ENCODE measurements at regions not wholly inside any gene's neighbourhood (a gene's known extent, or its start where the extent isn't known, plus 50 kb on each side); places are given as distances from the start of the nearest gene placed in this dataset.

GRCh38 chr6:18842534-18842933, 455.4 kb downstream of the RNF144B start:
- WGBS, 10 experiments, result 83 to 100% (median 100%) methylated on average over 1 of the region's 1 CpG; no CpG with 5 or more reads in 2 of the 10 experiments
- in situ Hi-C loops (cut with MboI; ENCODE audit: low pct_unique_long_range_greater_than_20kb in 2 of 9, low sequenced_read_pairs in 9 of 9, unreplicated experiment in 9 of 9), result no loop called here
- Histone ChIP-seq H3K4me3 (no peak overlapping the region), H3K4me1 (replicated peaks in 1 of 2) (peaks cover 0 to 9% of the 10 kb centered on the region in 2 donors), H3K27ac (no peak overlapping the region)
- no peak for ATAC-seq (replicated peaks in 6 of 8)

- 0 to 100% (median 91%) methylated on average over 1 of the region's 1 CpG; no CpG with 5 or more reads in 6 of the 10 experiments for WGBS, 10 experiments
- in situ Hi-C loops (cut with MboI; ENCODE audit: low pct_unique_long_range_greater_than_20kb in 2 of 9, low sequenced_read_pairs in 9 of 9, unreplicated experiment in 9 of 9), result no loop called here
- peak in 1 of 8 experiments; percentile 9 for ATAC-seq (replicated peaks in 6 of 8)
Measured at GRCh38 chr6:18845896-18846295, 458.7 kb downstream of the RNF144B start.

GRCh38 chr6:18846327-18846726, 459.2 kb downstream of the RNF144B start:
- peak in 2 of 8 experiments; percentile 25 to 56 for ATAC-seq (replicated peaks in 6 of 8)
- H3K27ac ChIP-seq, result no peak overlapping the region
- WGBS, 10 experiments, result 0 to 100% (median 88%) methylated on average over 1 to 3 of the region's 3 CpGs; no CpG with 5 or more reads in 2 of the 10 experiments
- peaks cover 0 to 9% of the 10 kb centered on the region in 2 donors for H3K4me1 ChIP-seq (replicated peaks in 1 of 2)
- H3K4me3 ChIP-seq, result no peak overlapping the region
- in situ Hi-C loops (cut with MboI; ENCODE audit: low pct_unique_long_range_greater_than_20kb in 2 of 9, low sequenced_read_pairs in 9 of 9, unreplicated experiment in 9 of 9), result no loop called here

More at GRCh38 chr6:18845896-18846295, 458.7 kb downstream of the RNF144B start:
- H3K4me1 ChIP-seq (replicated peaks in 1 of 2), result peaks cover 0 to 9% of the 10 kb centered on the region in 2 donors
- no peak overlapping the region for H3K4me3 ChIP-seq
- no peak overlapping the region for H3K27ac ChIP-seq

GRCh38 chr6:18861204-18861603, 474.1 kb downstream of the RNF144B start:
- 0 to 80% (median 24%) methylated on average over 1 to 3 of the region's 3 CpGs; no CpG with 5 or more reads in 3 of the 10 experiments for WGBS, 10 experiments
- peak in 5 of 8 experiments; percentile 86 to 99 (median 96) for ATAC-seq (replicated peaks in 6 of 8)
- Histone ChIP-seq H3K4me3 (no peak overlapping the region), H3K4me1 (replicated peaks in 1 of 2) (peaks cover 0 to 14% of the 10 kb centered on the region in 2 donors), H3K27ac (no peak overlapping the region)
- in situ Hi-C loops (cut with MboI; ENCODE audit: low pct_unique_long_range_greater_than_20kb in 2 of 9, low sequenced_read_pairs in 9 of 9, unreplicated experiment in 9 of 9), result no loop called here

GRCh38 chr6:18883268-18883667, 496.1 kb downstream of the RNF144B start:
- H3K4me3 ChIP-seq, result no peak overlapping the region
- no peaks in the 10 kb centered on the region for H3K4me1 ChIP-seq (replicated peaks in 1 of 2)
- no peak overlapping the region for H3K27ac ChIP-seq
- ATAC-seq (replicated peaks in 6 of 8), result no peak
- 17 to 100% (median 82%) methylated on average over 2 of the region's 2 CpGs; no CpG with 5 or more reads in 2 of the 10 experiments for WGBS, 10 experiments
- in situ Hi-C loops (cut with MboI; ENCODE audit: low pct_unique_long_range_greater_than_20kb in 2 of 9, low sequenced_read_pairs in 9 of 9, unreplicated experiment in 9 of 9), result no loop called here

GRCh38 chr6:18883851-18884250, 496.7 kb downstream of the RNF144B start:
- Histone ChIP-seq H3K4me3 (no peak overlapping the region), H3K4me1 (replicated peaks in 1 of 2) (no peaks in the 10 kb centered on the region), H3K27ac (no peak overlapping the region)
- WGBS, 10 experiments, result 0 to 92% (median 51%) methylated on average over 1 to 3 of the region's 3 CpGs
- in situ Hi-C loops (cut with MboI; ENCODE audit: low pct_unique_long_range_greater_than_20kb in 2 of 9, low sequenced_read_pairs in 9 of 9, unreplicated experiment in 9 of 9), result no loop called here
- peak in 1 of 8 experiments; percentile 33 for ATAC-seq (replicated peaks in 6 of 8)

- no peak overlapping the region for H3K27ac ChIP-seq
- ATAC-seq (replicated peaks in 6 of 8), result no peak
- no peak overlapping the region for H3K4me3 ChIP-seq
- no peaks in the 10 kb centered on the region for H3K4me1 ChIP-seq (replicated peaks in 1 of 2)
- WGBS, 10 experiments, result 0 to 100% (median 62%) methylated on average over 2 to 6 of the region's 7 CpGs
- in situ Hi-C loops (cut with MboI; ENCODE audit: low pct_unique_long_range_greater_than_20kb in 2 of 9, low sequenced_read_pairs in 9 of 9, unreplicated experiment in 9 of 9), result no loop called here
Measured at GRCh38 chr6:18893540-18894269, 506.6 kb downstream of the RNF144B start.

GRCh38 chr6:18897350-18897749, 510.2 kb downstream of the RNF144B start:
- Histone ChIP-seq H3K4me3 (no peak overlapping the region), H3K4me1 (replicated peaks in 1 of 2) (no peaks in the 10 kb centered on the region), H3K27ac (no peak overlapping the region)
- in situ Hi-C loops (cut with MboI; ENCODE audit: low pct_unique_long_range_greater_than_20kb in 2 of 9, low sequenced_read_pairs in 9 of 9, unreplicated experiment in 9 of 9), result no loop called here
- ATAC-seq (replicated peaks in 6 of 8), result no peak

GRCh38 chr6:18904681-18905080, 517.5 kb downstream of the RNF144B start:
- no peak for ATAC-seq (replicated peaks in 6 of 8)
- WGBS, 10 experiments, result 6 to 100% (median 62%) methylated on average over 2 of the region's 2 CpGs; no CpG with 5 or more reads in 1 of the 10 experiments
- no peak overlapping the region for H3K4me3 ChIP-seq
- H3K27ac ChIP-seq, result no peak overlapping the region
- no peaks in the 10 kb centered on the region for H3K4me1 ChIP-seq (replicated peaks in 1 of 2)
- in situ Hi-C loops (cut with MboI; ENCODE audit: low pct_unique_long_range_greater_than_20kb in 2 of 9, low sequenced_read_pairs in 9 of 9, unreplicated experiment in 9 of 9), result no loop called here

- in situ Hi-C loops (cut with MboI; ENCODE audit: low pct_unique_long_range_greater_than_20kb in 2 of 9, low sequenced_read_pairs in 9 of 9, unreplicated experiment in 9 of 9), result no loop called here
- no peak overlapping the region for H3K4me3 ChIP-seq
- H3K27ac ChIP-seq, result no peak overlapping the region
- no peaks in the 10 kb centered on the region for H3K4me1 ChIP-seq (replicated peaks in 1 of 2)
- ATAC-seq (replicated peaks in 6 of 8), result no peak
- 27 to 100% (median 80%) methylated on average over 1 to 3 of the region's 3 CpGs; no CpG with 5 or more reads in 3 of the 10 experiments for WGBS, 10 experiments
Measured at GRCh38 chr6:18920701-18921100, 533.6 kb downstream of the RNF144B start.

GRCh38 chr6:18931086-18931485, 543.9 kb downstream of the RNF144B start:
- no peak for ATAC-seq (replicated peaks in 6 of 8)
- H3K4me3 ChIP-seq, result no peak overlapping the region
- no peak overlapping the region for H3K27ac ChIP-seq
- in situ Hi-C loops (cut with MboI; ENCODE audit: low pct_unique_long_range_greater_than_20kb in 2 of 9, low sequenced_read_pairs in 9 of 9, unreplicated experiment in 9 of 9), result no loop called here
- WGBS, 10 experiments, result 7 to 93% (median 74%) methylated on average over 1 to 4 of the region's 4 CpGs
- H3K4me1 ChIP-seq (replicated peaks in 1 of 2), result no peaks in the 10 kb centered on the region

GRCh38 chr6:18958146-18958545, 571.0 kb downstream of the RNF144B start:
- ATAC-seq (replicated peaks in 6 of 8), result no peak
- H3K4me1 ChIP-seq (replicated peaks in 1 of 2), result peaks cover 5 to 14% of the 10 kb centered on the region in 2 donors
- in situ Hi-C loops (cut with MboI; ENCODE audit: low pct_unique_long_range_greater_than_20kb in 2 of 9, low sequenced_read_pairs in 9 of 9, unreplicated experiment in 9 of 9), result no loop called here
- no peak overlapping the region for H3K27ac ChIP-seq
- 50 to 100% (median 86%) methylated on average over 1 of the region's 1 CpG; no CpG with 5 or more reads in 5 of the 10 experiments for WGBS, 10 experiments
- no peak overlapping the region for H3K4me3 ChIP-seq

GRCh38 chr6:18961566-18961965, 574.4 kb downstream of the RNF144B start:
- in situ Hi-C loops (cut with MboI; ENCODE audit: low pct_unique_long_range_greater_than_20kb in 2 of 9, low sequenced_read_pairs in 9 of 9, unreplicated experiment in 9 of 9), result no loop called here

More at GRCh38 chr6:18961566-18961965, 574.4 kb downstream of the RNF144B start:
- ATAC-seq (replicated peaks in 6 of 8), result no peak
- H3K27ac ChIP-seq, result no peak overlapping the region
- H3K4me3 ChIP-seq, result no peak overlapping the region
- H3K4me1 ChIP-seq (replicated peaks in 1 of 2), result peaks cover 5 to 14% of the 10 kb centered on the region in 2 donors
- 0 to 86% (median 54%) methylated on average over 1 to 2 of the region's 2 CpGs; no CpG with 5 or more reads in 3 of the 10 experiments for WGBS, 10 experiments

All from motor neuron (in vitro differentiated cells).